ENCODE measurements at regions not wholly inside any gene's neighbourhood (a gene's known extent, or its start where the extent isn't known, plus 50 kb on each side); places are given as distances from the start of the nearest gene placed in this dataset.

GRCh38 chr1:219350172-219350931 lies 176.7 kb downstream of the LYPLAL1 start:
- Histone ChIP-seq H3K4me1 (ENCODE audit: insufficient read depth, low read length, poor library complexity, severe bottlenecking) (no peaks in the 10 kb centered on the region), H3K79me2 (ENCODE audit: insufficient read depth, low read length) (no peaks in the 10 kb centered on the region), H3K4me3 (ENCODE audit: low read length, poor library complexity, severe bottlenecking) (no peak overlapping the region), H3K9ac (ENCODE audit: low read depth, low read length, poor library complexity, severe bottlenecking) (no peak overlapping the region), H3K36me3 (ENCODE audit: insufficient read depth, low read length) (no peaks in the 10 kb centered on the region), H3K9me2 (replicated peaks; ENCODE audit: low read depth, low read length) (no peaks in the 10 kb centered on the region), H4K20me1 (ENCODE audit: insufficient read depth, low read length, poor library complexity, severe bottlenecking) (no peaks in the 10 kb centered on the region), H3K9me3 (ENCODE audit: insufficient read depth, low read depth, low read length) (no peaks in the 10 kb centered on the region), H3K4me2 (ENCODE audit: low read depth, low read length, poor library complexity, severe bottlenecking) (no peak overlapping the region), H3K27me3 (ENCODE audit: insufficient read depth, low read length, poor library complexity, severe bottlenecking) (no peaks in the 10 kb centered on the region), H2AFZ (ENCODE audit: low read length) (no peak overlapping the region), H3F3A (ENCODE audit: low read depth) (no peaks in the 10 kb centered on the region)
- TF ChIP-seq CTCF (conservative IDR thresholded peaks at IDR 0.05; ENCODE audit: low read length): no peak
- no peak for TF ChIP-seq EZH2phosphoT487 (IDR thresholded peaks at IDR 0.05; ENCODE audit: borderline replicate concordance)

GRCh38 chr1:219347921-219348391 lies 174.3 kb downstream of the LYPLAL1 start:
- Histone ChIP-seq H3K4me2 (ENCODE audit: low read depth, low read length, poor library complexity, severe bottlenecking) (no peak overlapping the region), H3K4me1 (ENCODE audit: insufficient read depth, low read length, poor library complexity, severe bottlenecking) (no peaks in the 10 kb centered on the region), H3K79me2 (ENCODE audit: insufficient read depth, low read length) (no peaks in the 10 kb centered on the region), H3F3A (ENCODE audit: low read depth) (no peaks in the 10 kb centered on the region), H3K9me2 (replicated peaks; ENCODE audit: low read depth, low read length) (no peaks in the 10 kb centered on the region), H3K9me3 (ENCODE audit: insufficient read depth, low read depth, low read length) (no peaks in the 10 kb centered on the region), H3K27me3 (ENCODE audit: insufficient read depth, low read length, poor library complexity, severe bottlenecking) (no peaks in the 10 kb centered on the region), H3K4me3 (ENCODE audit: low read length, poor library complexity, severe bottlenecking) (no peak overlapping the region), H4K20me1 (ENCODE audit: insufficient read depth, low read length, poor library complexity, severe bottlenecking) (no peaks in the 10 kb centered on the region), H2AFZ (ENCODE audit: low read length) (no peak overlapping the region), H3K36me3 (ENCODE audit: insufficient read depth, low read length) (no peaks in the 10 kb centered on the region), H3K9ac (ENCODE audit: low read depth, low read length, poor library complexity, severe bottlenecking) (no peak overlapping the region)
- TF ChIP-seq EZH2phosphoT487 (IDR thresholded peaks at IDR 0.05; ENCODE audit: borderline replicate concordance) (no peak), CTCF (conservative IDR thresholded peaks at IDR 0.05; ENCODE audit: low read length) (no peak)

- Histone ChIP-seq H3F3A (ENCODE audit: low read depth) (no peaks in the 10 kb centered on the region), H3K9me2 (replicated peaks; ENCODE audit: low read depth, low read length) (no peaks in the 10 kb centered on the region), H3K27me3 (ENCODE audit: insufficient read depth, low read length, poor library complexity, severe bottlenecking) (no peaks in the 10 kb centered on the region), H3K9me3 (ENCODE audit: insufficient read depth, low read depth, low read length) (no peaks in the 10 kb centered on the region), H3K4me2 (ENCODE audit: low read depth, low read length, poor library complexity, severe bottlenecking) (no peak overlapping the region), H3K79me2 (ENCODE audit: insufficient read depth, low read length) (no peaks in the 10 kb centered on the region), H3K4me1 (ENCODE audit: insufficient read depth, low read length, poor library complexity, severe bottlenecking) (no peaks in the 10 kb centered on the region), H2AFZ (ENCODE audit: low read length) (no peak overlapping the region), H3K36me3 (ENCODE audit: insufficient read depth, low read length) (no peaks in the 10 kb centered on the region), H3K9ac (ENCODE audit: low read depth, low read length, poor library complexity, severe bottlenecking) (no peak overlapping the region), H3K4me3 (ENCODE audit: low read length, poor library complexity, severe bottlenecking) (no peak overlapping the region), H4K20me1 (ENCODE audit: insufficient read depth, low read length, poor library complexity, severe bottlenecking) (no peaks in the 10 kb centered on the region)
- TF ChIP-seq EZH2phosphoT487 (IDR thresholded peaks at IDR 0.05; ENCODE audit: borderline replicate concordance) (no peak), CTCF (conservative IDR thresholded peaks at IDR 0.05; ENCODE audit: low read length) (no peak)
Observed at GRCh38 chr1:219347376-219347775, 173.7 kb downstream of the LYPLAL1 start.
